HL-60 (cell line): ENCODE measurements at regions not wholly inside any gene's neighbourhood (a gene's known extent, or its start where the extent isn't known, plus 50 kb on each side); places are given as distances from the start of the nearest gene placed in this dataset.

ENCODE experiments used
- DNase-seq, 2 experiments: peaks; one replicate each; pipeline ENCODE4 v3.0.0-alpha.2; 2010 to 2020; ENCODE audit warnings: low read depth in 1 of 2, low spot score in 1 of 2
- H3K27ac ChIP-seq: fragments of 250-450 bp; sonication (Bioruptor Pico); replicated peaks from 2 replicates; pipeline ENCODE4 v1.5.1; 2020; ENCODE audit warnings: mild to moderate bottlenecking, moderate library complexity
- H3K27me3 ChIP-seq: fragments of 250-450 bp; sonication (Bioruptor Pico); 2 replicates; pipeline ENCODE4 v1.5.1; 2021; ENCODE audit warnings: mild to moderate bottlenecking, moderate library complexity; ENCODE audit not compliant: insufficient read depth, poor library complexity, severe bottlenecking
- H3K4me3 ChIP-seq: replicated peaks from 2 replicates; pipeline ENCODE4 v1.5.1; 2011; ENCODE audit warnings: mild to moderate bottlenecking, control low read depth, low read length; ENCODE audit not compliant: insufficient read depth
- GABPA ChIP-seq: IDR thresholded peaks from 2 replicates; pipeline ENCODE4 v1.6.1; 2012; ENCODE audit warnings: low read depth
- POLR2AphosphoS5 ChIP-seq: IDR thresholded peaks from 2 replicates; pipeline ENCODE4 v1.6.1; 2012; ENCODE audit warnings: low read depth
- SPI1 ChIP-seq: IDR thresholded peaks from 2 replicates; pipeline ENCODE4 v1.6.1; 2012; ENCODE audit warnings: low read depth, mild to moderate bottlenecking, borderline replicate concordance
- TF ChIP-seq, protein P1 (sequence below): IDR thresholded peaks from 2 replicates; pipeline ENCODE4 v1.6.1; 2012; ENCODE audit warnings: low read depth; ENCODE audit not compliant: insufficient replicate concordance
- TF ChIP-seq, protein P2 (sequence below): IDR thresholded peaks from one replicate; pipeline ENCODE4 v1.5.1; 2011; ENCODE audit warnings: low read length, control low read depth, inconsistent platforms; ENCODE audit not compliant: insufficient read depth

DNA sequence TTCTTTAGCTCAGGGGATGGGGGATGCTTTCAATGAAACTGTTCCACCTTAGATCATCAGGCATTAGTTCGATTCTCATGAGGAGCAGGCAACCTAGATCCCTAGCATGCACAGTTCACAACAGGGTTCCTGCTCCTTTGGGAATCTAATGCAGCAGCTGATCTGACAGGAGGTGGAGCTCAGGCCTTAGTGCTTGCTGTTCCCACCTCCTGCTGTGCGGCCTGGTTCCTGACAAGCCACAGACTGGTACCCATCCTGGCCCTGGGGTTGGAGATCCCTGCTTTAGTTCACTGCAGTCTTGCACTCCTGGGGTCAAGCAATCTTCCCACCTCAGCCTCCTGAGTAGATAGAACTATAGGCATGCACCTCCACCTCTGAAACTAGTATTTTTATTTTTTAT, 1369.8 kb upstream of the NUDT12 start:
- TF ChIP-seq SPI1 (no peak), GABPA (no peak), POLR2AphosphoS5 (no peak)
- TF ChIP-seq, protein P1, sequence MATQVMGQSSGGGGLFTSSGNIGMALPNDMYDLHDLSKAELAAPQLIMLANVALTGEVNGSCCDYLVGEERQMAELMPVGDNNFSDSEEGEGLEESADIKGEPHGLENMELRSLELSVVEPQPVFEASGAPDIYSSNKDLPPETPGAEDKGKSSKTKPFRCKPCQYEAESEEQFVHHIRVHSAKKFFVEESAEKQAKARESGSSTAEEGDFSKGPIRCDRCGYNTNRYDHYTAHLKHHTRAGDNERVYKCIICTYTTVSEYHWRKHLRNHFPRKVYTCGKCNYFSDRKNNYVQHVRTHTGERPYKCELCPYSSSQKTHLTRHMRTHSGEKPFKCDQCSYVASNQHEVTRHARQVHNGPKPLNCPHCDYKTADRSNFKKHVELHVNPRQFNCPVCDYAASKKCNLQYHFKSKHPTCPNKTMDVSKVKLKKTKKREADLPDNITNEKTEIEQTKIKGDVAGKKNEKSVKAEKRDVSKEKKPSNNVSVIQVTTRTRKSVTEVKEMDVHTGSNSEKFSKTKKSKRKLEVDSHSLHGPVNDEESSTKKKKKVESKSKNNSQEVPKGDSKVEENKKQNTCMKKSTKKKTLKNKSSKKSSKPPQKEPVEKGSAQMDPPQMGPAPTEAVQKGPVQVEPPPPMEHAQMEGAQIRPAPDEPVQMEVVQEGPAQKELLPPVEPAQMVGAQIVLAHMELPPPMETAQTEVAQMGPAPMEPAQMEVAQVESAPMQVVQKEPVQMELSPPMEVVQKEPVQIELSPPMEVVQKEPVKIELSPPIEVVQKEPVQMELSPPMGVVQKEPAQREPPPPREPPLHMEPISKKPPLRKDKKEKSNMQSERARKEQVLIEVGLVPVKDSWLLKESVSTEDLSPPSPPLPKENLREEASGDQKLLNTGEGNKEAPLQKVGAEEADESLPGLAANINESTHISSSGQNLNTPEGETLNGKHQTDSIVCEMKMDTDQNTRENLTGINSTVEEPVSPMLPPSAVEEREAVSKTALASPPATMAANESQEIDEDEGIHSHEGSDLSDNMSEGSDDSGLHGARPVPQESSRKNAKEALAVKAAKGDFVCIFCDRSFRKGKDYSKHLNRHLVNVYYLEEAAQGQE = no peak
- TF ChIP-seq, protein P2, sequence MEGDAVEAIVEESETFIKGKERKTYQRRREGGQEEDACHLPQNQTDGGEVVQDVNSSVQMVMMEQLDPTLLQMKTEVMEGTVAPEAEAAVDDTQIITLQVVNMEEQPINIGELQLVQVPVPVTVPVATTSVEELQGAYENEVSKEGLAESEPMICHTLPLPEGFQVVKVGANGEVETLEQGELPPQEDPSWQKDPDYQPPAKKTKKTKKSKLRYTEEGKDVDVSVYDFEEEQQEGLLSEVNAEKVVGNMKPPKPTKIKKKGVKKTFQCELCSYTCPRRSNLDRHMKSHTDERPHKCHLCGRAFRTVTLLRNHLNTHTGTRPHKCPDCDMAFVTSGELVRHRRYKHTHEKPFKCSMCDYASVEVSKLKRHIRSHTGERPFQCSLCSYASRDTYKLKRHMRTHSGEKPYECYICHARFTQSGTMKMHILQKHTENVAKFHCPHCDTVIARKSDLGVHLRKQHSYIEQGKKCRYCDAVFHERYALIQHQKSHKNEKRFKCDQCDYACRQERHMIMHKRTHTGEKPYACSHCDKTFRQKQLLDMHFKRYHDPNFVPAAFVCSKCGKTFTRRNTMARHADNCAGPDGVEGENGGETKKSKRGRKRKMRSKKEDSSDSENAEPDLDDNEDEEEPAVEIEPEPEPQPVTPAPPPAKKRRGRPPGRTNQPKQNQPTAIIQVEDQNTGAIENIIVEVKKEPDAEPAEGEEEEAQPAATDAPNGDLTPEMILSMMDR = no peak
- no peak for DNase-seq
- H3K27me3 ChIP-seq = no peaks in the 10 kb centered on the region
- no peak overlapping the region for H3K4me3 ChIP-seq
- no peak overlapping the region for H3K27ac ChIP-seq

DNA sequence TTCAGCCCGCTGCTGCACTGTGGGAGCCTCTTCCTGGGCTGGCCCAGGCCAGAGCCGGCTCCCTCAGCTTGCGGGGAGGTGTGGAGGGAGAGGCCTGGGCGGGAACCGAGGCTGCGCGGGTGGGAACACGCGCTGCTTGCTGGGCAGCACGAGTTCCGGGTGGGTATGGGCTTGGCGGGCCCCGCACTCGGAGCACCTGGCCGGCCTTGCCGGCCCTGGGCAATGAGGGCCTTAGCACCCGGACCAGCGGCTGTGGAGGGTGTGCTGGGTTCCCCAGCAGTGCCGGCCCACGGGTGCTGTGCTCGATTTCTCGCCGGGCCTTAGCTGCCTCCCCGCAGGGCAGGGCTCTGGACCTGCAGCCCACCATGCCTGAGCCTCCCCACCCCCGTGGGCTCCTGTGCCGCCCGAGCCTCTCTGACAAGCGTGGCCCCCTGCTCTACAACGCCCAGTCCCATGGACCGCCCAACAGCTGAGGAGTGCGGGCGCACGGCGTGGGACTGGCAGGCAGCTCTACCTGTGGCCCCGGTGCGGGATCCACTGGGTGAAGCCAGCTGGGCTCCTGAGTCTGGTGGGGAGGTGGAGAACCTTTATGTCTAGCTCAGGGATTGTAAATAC, 1366.4 kb upstream of the NUDT12 start:
- DNase-seq = no peak
- TF ChIP-seq POLR2AphosphoS5 (no peak), GABPA (no peak), SPI1 (no peak)
- TF ChIP-seq, protein P2 = no peak
- TF ChIP-seq, protein P1 = no peak
- Histone ChIP-seq H3K27ac (no peak overlapping the region), H3K27me3 (no peaks in the 10 kb centered on the region), H3K4me3 (no peak overlapping the region)

DNA sequence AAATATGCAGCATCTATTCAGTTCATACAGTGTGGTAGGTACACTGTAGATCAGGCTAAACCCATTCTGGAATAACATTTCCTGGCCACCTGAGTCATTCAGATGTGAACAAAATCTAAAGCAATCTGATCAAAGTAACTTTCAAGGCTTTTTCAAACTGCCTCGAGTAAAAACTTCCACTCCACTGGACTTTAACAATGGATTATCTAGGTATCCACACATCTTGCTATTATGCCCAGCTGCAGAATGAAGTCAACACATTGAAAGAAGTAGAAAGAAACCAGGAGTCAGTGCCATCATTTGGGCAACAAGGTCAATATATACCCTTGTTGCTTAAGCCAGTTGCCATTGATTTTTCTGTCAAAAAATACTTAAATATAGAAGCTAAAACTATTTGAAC, 1352.6 kb upstream of the NUDT12 start:
- Histone ChIP-seq H3K4me3 (no peak overlapping the region), H3K27me3 (no peaks in the 10 kb centered on the region), H3K27ac (no peak overlapping the region)
- no peak for DNase-seq
- TF ChIP-seq GABPA (no peak), SPI1 (no peak), POLR2AphosphoS5 (no peak)
- TF ChIP-seq, protein P1 = no peak
- TF ChIP-seq, protein P2 = no peak
